ENCODE measurements at regions not wholly inside any gene's neighbourhood (a gene's known extent, or its start where the extent isn't known, plus 50 kb on each side); places are given as distances from the start of the nearest gene placed in this dataset.
"Not testable (repeated sequence)": the region's sequence is repeated elsewhere in the genome, so short reads cannot be mapped to it uniquely, and the experiment has no call there.

DNA sequence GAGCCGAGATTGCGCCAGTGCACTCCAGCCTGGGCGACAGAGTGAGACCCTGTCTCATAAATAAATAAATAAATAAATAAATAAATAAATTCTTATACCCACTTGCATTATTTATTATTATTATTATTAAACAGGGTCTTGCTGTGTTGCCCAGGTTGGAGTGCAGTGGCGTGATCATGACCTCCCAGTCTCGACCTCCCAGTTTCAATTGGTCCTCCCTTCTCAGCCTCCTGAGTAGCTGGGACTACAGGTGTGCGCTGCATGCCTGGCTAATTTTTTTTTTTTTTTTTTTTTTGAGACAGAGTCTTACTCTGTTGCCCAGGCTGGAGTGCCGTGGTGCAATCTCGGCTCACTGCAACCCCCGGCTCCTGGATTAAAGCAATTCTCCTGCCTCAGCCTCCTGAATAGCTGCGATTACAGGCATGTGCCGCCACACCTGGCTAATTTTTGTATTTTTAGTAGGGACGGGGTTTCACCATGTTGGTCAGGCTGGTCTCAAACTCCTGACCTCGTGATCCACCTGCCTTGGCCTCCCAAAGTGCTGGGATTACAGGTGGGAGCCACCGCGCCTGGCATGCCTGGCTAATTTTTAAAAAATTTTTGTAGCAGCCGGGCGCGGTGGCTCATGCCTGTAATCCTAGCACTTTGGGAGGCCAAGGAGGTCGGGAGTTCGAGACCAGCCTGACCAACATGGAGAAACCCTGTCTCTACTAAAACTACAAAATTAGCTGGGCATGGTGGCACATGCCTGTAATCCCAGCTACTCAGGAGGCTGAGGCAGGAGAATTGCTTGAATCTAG, 150.2 kb downstream of the SEC14L1 start:
- DNase-seq (ENCODE audit: low spot score) = not testable (repeated sequence)

DNA sequence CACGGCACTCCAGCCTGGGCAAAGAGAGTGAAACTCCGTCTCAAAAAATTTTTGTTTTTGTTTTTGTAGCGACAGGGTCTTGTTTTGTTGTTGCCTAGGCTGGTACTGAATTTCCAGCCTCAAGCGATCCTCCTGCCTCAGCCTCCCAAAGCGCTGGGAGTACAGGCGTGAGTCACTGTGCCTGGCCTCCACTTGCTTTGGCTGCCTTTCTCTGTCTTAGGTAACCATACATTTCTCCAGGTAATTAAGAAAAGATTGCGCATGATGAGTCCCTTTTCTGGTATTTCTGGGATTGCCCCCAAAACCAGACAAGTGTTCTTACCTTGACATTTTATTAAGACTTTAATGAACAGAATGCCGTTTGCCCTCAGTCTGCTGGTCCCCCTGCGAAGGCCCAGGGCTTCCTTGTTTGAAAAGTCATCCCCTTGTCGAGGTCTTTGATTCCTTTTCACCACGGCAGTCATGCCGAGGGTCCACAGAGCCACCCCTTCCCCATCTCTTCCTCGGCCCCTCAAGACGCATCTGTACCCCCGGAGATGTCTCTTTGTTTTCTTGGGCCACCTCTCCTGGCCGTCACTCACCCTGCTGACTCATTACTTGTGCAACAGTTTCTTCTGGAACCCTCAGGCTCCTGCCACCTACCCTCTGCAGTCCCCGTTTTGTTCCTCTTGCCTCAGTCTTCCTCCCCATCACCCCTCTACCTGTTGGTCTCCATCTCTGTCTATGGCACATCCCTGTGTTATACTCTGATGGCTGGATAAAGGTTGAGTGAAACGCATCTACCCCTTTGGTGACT, 151.0 kb downstream of the SEC14L1 start:
- DNase-seq (ENCODE audit: low spot score) = no peak

DNA sequence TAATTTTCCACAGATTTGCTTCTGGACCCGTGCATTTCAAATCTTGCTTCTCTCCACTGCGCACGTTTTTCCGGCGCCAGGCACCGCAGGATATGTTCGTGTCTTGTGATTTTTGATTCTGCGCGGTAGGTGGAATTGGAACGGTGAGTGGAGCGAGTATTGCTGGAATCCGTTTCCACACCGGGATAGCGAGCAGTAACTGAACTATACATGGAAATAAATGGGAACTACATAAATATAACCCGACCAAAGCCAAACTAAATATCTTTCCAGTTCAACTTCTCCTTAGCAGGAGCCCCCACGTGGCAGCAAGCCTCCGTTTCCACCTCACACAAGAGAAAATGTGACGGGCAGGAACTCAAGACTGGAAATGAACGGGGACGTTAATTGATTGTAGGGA, 154.0 kb downstream of the SEC14L1 start:
- no peak for DNase-seq (ENCODE audit: low spot score)

DNA sequence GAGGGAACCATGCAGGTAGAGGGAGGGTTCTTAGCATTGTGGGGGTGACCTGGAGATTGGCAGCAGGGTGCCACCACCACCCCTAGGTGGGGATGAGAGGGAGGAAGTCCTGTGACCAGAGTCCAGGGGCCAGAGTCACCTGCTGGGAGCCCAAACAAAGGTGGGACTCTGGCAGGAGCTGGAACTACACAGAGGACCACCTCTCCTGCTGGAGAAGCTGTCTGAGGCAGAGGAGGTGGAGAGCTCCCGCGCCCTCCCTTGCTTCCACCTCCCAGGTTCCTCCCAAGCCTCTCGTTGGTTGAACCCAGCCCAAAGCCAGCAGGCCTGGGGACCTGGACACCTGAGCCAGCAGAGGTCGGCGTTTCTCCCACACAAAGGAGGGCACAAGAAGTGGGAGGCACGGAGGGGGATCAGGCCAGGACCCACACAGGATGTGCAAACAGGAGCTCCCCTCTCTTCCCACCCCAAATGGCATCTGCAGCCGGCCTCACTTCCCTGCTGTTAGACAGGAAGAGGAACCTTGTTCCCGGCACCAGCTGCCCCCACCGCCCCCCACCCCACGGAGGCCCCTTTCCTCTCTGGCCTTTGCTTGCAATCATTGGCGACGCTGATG, 154.6 kb downstream of the SEC14L1 start:
- no peak for DNase-seq (ENCODE audit: low spot score)

DNA sequence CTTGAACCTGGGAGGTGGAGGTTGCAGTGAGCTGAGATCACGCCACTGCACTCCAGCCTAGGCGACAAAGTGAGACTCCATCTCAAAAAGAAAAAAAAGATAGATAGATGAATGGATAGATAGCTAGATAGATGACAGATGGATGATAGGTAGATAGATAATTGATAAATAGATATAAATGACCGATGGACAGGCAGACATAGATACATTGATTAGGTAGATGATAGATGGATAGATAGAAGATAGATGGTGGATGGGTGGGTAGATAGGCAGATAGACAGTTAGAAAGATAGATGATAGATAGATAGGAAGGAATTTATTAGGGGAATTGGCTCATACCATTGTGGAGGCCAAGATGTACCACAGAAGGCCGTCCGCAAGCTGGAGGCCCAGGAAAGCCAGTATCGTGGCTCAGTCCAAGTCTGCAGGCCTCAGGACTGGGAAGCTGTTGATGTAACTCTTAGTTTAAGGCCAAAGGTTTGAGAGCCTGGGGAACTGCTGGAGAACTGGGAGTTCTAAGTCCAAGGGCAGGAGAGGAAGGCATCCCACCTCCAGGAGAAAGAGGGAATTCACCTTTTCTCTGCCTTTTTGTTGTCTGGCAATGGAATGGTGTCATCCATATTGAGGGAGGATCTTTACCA, 156.1 kb downstream of the SEC14L1 start:
- DNase-seq (ENCODE audit: low spot score) = no peak

DNA sequence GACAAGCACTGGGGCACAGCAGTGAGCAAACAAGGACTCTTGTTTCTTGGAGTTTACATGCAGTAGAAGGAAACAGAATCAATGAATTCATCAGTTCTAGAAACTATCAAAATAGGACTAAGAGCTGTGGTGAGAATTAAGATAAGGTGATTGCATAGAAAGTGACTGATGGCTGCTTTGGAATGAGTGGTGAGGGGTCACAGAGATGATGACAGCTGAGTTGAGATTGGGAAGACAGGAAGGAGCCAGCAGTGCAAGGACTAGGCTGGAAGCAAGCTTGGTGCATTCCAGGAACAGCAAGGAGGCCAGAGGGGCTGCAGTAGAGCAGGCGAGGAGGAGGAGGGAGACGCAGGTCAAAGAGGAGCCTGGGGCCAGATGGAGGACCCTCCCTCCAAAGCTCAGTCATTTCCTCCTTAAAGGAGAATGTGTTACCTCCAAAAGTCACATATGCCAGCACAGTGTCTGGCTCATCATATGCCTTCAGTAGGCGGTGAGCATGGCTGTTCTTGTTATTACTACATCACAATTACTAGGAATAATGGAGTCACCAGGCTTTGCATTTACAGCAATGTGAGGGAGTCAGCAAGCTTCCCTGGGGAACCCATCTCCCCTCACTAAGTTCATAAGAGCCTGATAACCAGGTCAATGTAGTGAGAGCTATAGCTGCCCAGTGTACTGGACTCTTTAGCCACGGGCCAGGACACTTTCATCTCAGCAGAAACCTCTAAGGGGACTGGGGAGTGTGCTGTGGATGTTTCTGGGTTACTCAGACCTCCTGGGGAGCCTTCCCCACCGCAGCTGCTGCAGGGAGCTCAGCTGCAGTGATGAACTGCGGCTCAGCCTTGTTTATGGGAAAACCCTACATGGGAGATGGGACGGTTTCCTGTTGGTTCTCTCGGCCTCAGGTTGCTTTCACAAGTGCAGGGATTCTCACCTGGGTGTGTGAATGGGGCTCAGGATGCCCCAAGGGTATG, 157.2 kb downstream of the SEC14L1 start:
- DNase-seq (ENCODE audit: low spot score) = no peak

DNA sequence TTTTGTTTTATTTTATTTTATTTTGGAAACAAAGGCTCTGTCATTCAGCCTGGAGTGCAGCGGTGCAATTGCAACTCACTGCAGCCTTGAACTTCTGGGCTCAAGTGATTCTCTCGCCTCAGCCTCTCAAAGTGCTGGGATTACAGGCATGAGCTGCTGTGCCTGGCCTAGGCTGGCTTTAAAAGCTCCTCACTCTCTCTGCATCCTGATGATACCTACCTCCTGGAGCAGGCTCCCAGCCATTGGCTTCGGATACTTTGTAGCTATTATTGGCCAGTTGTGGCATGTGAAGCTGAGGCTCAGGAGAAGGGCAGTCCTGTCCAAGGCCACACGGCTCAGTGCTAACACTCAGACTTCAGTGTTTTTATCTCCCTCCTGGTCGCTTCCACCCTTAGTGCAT, 158.0 kb downstream of the SEC14L1 start:
- DNase-seq (ENCODE audit: low spot score) = no peak

DNA sequence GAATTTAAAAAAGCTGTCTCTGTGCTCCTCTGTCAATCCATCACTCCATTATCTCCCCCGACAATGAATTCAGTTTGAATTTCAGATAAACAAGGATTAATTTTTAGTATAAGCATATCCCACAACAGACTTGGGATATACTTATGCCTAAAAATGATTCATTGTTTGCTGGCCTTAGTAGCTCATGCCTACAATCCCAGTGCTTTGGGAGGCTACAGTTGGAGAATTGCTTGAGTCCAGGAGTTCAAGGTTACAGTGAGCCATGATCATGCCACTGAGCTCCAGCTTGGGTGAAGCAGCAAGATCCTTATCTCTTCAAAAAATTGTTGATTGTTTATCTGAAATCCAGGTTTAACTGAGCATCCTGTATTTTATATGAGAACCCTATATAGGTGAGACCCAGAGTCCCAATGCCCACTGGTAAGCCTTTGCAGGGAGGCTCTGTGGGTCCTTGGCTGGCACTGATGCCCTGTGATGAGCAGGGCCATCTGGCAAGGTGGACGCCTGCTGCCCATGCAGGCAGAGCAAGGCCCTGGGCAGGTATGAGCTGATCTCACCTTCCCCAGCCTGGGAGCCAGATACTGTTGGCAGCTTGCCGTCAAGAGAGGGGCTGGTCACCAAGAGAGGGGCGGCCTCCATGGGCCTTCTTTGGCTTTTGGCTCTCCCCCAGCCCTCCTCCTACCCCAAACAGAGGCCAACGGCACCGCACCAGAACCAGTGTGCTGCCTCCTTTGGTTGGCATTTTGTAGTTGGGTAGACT, 158.7 kb downstream of the SEC14L1 start:
- DNase-seq (ENCODE audit: low spot score) = no peak

DNA sequence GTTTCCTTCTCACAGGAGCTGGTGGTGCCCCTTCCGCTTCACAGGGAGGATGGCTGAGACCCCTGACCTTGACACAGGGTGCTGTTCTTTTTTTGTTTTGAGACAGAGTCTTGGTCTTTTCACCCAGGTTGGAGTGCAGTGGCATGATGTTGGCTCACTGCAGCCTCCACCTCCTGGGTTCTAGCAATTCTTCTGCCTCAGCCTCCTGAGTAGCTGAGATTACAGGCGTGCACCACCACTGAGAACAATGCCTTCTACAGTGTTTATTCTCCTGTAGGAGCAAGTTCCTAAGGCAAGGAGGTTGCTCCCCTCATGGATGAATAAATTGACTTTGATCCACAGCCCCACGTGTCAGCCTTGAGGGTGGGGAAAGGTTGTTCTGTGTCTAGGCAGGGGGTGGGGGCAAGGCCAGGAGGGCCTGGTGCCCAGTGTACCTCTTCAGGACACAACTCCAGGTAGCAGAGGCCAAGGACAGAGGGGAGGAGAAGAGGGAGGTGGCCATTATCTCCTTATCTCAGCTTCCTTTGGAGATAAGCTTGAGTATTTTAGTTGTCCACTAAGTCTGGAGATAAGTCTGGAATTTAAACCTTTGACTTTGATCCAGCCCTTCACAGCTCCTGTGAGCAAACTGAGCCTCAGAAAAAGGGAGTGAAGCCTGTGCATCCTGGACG, 159.4 kb downstream of the SEC14L1 start:
- DNase-seq (ENCODE audit: low spot score) = no peak

DNA sequence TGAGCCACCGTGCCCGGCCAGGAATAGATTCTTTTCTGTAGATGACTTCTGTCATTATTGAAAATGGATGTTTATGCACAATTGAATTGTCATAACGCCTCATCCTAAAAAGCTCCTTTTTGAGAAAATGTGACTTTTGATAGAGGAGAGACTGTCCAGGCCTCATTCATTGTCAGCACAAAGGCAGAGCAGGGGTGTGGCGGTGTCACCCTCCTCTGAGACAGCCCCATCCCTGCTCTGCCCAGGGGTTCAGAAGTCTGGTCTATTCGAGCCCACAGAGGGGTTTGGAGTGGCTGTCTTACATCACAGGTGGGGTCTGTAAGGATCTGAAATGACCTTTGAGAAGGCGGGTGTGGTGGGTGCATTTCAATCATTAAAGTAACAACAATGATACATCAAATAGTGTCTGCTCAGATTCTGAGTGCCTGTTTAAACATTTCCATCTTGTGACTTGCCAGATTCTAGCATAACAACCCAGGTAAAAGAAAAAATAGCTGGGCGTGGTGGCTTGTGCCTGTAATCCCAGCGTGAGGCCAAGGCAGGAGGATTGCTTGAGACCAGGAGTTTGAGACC, 161.0 kb downstream of the SEC14L1 start:
- no peak for DNase-seq (ENCODE audit: low spot score)

DNA sequence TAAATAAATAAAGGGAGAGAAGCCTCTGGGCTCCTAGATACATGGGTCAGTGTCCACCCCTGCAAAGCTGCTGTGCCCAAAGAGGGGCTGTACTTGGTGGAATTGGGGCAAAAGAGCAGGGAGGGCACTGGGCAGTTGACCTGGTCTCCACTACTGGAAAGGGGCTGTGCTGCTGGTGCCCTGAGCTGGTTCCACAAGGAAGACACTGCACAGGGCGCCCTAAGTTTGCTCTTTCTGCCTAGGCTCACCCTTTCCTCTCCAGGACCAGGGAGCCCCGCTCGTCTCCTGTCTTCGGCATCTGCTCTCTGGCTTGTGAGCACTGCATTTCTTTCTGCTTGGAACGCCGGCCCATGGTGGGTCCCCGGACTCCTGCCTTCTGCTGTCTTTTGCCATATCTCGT, 161.9 kb downstream of the SEC14L1 start:
- no peak for DNase-seq (ENCODE audit: low spot score)

DNA sequence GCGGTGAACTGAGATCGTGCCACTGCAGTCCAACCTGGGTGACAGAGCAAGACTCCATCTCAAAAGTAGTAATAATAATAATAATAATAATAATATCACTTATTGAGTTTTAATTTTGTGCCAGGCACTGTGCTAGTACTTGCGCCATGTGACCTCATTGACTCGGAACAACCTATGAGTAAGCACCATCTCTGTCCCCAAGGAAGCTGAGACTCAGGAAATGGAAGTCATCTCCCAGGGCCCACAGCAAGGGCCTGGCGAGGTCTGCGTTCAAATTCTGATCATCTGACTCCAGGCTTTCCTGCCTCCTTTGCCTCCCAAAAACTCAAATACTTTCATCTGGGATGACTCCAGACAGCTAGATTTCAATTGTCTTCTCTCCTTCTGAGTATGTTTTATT, 162.9 kb downstream of the SEC14L1 start:
- peak; percentile 60 for DNase-seq (ENCODE audit: low spot score)

DNA sequence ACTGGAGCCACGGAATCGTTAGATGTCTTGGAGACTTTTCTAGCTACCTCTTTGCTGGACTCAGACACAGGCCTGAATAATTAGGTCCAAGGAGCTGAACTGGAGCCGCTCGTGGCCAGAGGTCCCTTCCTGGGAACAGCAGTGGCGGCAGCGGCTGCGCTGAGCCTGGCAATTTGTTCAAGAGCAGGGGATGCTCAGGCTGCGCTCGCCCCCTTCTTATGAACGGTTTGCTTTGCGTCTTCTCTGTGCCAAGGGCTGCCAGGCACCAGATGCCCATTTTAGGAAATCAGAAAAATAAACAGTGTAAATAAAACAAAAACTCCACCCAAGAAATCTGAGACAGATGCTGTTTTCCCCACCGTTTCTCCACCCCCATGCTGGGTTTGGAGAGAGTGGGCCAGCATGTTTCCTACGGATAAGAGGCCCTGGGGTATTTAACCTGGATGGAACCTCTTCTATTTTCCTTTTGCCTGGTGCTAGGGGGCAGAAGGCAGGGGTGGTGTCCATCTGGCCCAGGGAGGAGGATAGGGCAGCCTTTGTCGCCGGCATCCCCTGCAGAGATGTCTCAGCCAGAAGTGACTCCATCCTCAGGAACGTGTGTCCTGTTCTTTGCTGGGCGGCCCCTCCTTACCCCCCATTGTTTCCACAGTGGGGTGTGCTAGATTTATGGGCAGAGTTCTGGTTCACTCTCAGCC, 163.4 kb downstream of the SEC14L1 start:
- peak; percentile 71 for DNase-seq (ENCODE audit: low spot score)

DNA sequence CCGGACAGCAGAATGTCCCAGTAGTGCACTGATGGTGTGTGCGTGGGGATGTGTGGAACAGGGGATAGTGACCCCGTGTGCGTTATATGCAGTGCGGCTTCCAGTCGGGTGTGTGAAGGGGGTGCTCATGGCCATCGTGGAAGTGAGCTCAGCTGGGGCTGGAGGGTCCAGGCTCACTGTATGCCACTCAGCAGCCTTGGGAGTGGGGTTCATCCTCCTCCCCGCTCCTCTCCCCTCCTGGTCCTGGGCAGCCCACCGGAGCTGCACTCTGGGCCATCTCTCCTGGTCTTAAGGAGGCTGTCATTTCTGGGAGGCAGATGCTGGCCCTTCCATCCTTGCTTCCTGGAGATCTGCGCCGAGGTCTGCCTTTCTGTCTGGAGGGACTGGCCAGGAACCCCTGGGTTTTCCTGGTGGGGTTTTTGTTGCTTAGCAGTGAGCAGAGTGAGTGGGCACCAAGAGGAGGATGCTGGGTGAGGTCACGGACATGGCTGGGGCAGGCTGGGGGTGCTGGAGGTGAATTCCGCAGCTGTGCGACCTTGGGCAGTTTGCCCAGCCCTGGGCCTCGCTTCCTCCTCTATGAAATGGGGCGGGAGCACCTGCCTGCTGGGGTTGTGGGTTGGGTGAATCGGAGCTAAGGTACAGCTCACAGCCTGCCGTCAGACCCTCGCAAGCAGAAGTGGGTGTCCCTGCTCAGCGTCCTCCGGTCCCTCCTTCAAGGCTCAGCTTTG, 164.1 kb downstream of the SEC14L1 start:
- DNase-seq (ENCODE audit: low spot score) = no peak

DNA sequence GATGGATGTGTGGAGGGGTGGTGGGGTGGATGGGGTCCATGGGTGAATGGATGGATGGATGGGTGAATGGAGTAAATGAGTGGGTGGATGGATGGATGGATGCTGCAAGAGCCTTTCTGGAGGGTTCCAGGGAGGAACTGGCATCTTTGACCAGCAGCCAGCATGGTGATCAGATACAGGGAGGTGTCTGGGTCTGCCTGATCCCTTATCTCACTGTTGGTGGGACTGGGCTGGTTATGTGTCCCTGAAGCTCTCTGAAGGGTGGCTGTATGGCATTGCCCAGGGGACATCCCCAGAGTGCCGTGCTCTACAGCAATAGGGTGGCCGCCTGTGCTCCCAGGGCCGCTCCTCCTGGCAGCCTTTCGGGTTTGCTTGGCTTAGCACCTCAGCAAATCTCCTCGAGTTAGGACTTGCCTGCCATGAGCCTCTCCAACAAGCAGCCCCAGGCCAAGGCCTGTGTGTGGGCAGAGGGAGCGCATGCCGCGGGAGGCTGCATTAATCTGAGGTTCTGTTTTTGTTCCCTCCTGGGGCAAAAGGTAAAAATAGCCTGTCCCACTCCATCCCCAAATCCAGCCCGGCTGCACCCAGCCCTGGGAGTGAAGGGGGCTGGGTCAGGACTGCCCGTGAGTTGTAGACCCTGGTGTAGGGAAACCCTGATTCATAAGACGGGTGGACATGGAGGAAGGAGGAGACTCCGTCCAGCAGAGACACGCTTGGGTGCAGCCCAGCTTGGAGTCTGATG, 165.4 kb downstream of the SEC14L1 start:
- DNase-seq (ENCODE audit: low spot score) = no peak

DNA sequence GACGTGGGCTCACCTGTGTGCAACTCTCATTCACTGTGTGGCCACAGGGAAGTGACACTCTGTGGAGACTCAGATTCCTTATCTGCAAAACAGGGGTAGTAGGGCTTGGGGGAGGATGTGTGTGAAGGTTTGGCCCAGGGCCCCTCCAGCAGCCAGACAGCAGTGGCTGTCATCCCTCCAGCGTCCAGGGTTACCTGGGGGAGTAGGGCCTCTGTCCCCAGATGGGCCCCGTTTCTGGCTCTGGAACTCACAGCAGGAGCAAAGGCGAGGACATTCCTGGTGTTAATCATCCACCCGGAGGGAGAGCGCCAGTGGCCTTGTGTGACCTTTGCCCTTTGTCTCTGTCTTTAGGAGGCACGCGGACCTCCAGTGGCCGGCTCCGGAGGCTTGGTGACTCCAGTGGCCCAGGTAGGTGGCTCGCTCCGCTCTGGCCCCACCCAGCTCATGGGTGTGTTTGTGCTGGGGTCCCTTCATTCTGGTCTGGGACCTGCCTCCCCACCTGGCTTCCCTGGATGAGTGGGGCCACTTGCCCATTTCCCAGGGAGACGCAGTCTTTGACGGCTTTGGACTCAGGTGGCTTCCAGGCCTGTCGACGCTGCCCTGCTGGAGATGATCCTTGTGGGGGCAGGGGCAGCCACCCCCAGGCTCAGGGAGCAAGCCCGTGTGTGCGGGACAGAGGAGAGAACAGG, 166.2 kb downstream of the SEC14L1 start:
- no peak for DNase-seq (ENCODE audit: low spot score)

All from AG20443 (cell line).